Neural progenitor cell (in vitro differentiated cells): ENCODE measurements at regions not wholly inside any gene's neighbourhood (a gene's known extent, or its start where the extent isn't known, plus 50 kb on each side); places are given as distances from the start of the nearest gene placed in this dataset.

ENCODE experiments used
- CTCF ChIP-seq: fragments of 200-600 bp; sonication (generic); IDR thresholded peaks from 2 replicates; pipeline ENCODE4 v1.5.1; 2017; ENCODE audit warnings: antibody characterized with exemption, mild to moderate bottlenecking
- EZH2 ChIP-seq: fragments of 200-600 bp; sonication (generic); IDR thresholded peaks from 2 replicates; pipeline ENCODE4 v1.6.1; 2017; ENCODE audit warnings: antibody characterized with exemption, mild to moderate bottlenecking, moderate library complexity

- TF ChIP-seq CTCF (no peak), EZH2 (no peak)
Observed at GRCh38 chr15:62816342-62817069, 226.0 kb upstream of the TPM1 start.
